Nephron (organoid): ENCODE measurements at regions not wholly inside any gene's neighbourhood (a gene's known extent, or its start where the extent isn't known, plus 50 kb on each side); places are given as distances from the start of the nearest gene placed in this dataset.

Experiments
- H3K27ac Mint-ChIP-seq, 3 experiments: 2 replicates each; pipeline ENCODE4 v1.8.0; 2020; ENCODE audit warnings: mixed read lengths in 3 of 3, mild to moderate bottlenecking in 2 of 3, moderate library complexity in 1 of 3
- H3K27me3 Mint-ChIP-seq: 2 replicates; pipeline ENCODE4 v1.8.0; 2021; ENCODE audit warnings: low read depth, mild to moderate bottlenecking, moderate library complexity, mixed read lengths
- H3K36me3 Mint-ChIP-seq: 2 replicates; pipeline ENCODE4 v1.8.0; 2020; ENCODE audit warnings: low read depth, mixed read lengths
- H3K4me1 Mint-ChIP-seq: 2 replicates; pipeline ENCODE4 v1.8.0; 2020; ENCODE audit warnings: mixed read lengths
- H3K4me3 Mint-ChIP-seq, 3 experiments: 2 replicates each; pipeline ENCODE4 v1.8.0; 2020; ENCODE audit warnings: mild to moderate bottlenecking in 3 of 3, mixed read lengths in 3 of 3, moderate library complexity in 2 of 3
- H3K9me3 Mint-ChIP-seq: 2 replicates; pipeline ENCODE4 v1.8.0; 2020; ENCODE audit warnings: mixed read lengths
- TF ChIP-seq, protein P1 (sequence below), 3 experiments: fragments of 200-600 bp; sonication (generic); IDR thresholded peaks; one replicate each; pipeline ENCODE4 v1.5.0; 2021; ENCODE audit warnings: antibody characterized with exemption in 3 of 3; ENCODE audit not compliant: unreplicated experiment in 3 of 3

DNA sequence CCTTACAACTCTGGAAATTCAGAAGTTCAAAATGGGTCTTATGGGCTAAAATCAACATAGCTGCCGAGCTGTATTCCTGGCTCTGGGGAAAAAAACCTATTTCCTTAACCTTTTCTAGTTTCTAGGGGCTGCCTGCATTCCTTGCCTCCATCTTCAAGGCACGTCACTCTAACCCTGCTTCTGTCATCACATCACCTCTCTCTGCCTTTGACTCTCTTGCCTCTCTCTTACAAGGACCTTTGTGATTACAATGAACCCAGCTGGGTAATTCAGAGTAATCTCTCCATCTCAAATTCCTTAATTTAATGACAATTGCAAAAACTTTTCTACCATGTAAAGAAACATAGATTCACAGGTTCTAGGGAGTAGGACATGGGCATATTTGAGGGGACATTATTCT, 103.1 kb upstream of the SMC2 start:
- H3K4me3 Mint-ChIP-seq, result no peak overlapping the region
- H3K27me3 Mint-ChIP-seq, result no peaks in the 10 kb centered on the region
- no peaks in the 10 kb centered on the region for H3K36me3 Mint-ChIP-seq
- H3K9me3 Mint-ChIP-seq, result peaks cover 4% of the 10 kb centered on the region
- TF ChIP-seq, protein P1, sequence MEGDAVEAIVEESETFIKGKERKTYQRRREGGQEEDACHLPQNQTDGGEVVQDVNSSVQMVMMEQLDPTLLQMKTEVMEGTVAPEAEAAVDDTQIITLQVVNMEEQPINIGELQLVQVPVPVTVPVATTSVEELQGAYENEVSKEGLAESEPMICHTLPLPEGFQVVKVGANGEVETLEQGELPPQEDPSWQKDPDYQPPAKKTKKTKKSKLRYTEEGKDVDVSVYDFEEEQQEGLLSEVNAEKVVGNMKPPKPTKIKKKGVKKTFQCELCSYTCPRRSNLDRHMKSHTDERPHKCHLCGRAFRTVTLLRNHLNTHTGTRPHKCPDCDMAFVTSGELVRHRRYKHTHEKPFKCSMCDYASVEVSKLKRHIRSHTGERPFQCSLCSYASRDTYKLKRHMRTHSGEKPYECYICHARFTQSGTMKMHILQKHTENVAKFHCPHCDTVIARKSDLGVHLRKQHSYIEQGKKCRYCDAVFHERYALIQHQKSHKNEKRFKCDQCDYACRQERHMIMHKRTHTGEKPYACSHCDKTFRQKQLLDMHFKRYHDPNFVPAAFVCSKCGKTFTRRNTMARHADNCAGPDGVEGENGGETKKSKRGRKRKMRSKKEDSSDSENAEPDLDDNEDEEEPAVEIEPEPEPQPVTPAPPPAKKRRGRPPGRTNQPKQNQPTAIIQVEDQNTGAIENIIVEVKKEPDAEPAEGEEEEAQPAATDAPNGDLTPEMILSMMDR (IDR thresholded peaks at IDR 0.05; ENCODE audit: unreplicated experiment in 3 of 3), result no peak
- H3K27ac Mint-ChIP-seq, result no peak overlapping the region
- H3K4me1 Mint-ChIP-seq, result peaks cover 26% of the 10 kb centered on the region

DNA sequence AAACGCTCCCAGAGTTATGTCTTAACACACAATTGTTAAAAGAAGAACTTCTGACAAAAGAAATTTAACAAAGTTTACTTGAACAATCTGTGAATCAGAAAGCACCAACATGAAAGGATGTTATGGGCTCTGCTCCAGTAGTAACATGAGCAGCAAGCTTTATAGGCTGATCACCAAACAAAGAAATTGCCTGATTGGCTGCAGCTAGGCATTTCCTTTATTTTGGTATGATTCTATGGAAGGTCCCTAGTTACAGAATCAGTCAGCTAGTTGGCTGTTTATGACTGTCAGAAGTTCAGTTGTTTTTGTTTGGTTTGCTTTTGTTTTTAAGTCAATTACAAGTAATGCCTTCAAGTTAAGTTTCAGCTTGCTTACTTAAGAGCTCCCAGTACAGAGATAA, 102.4 kb upstream of the SMC2 start:
- H3K36me3 Mint-ChIP-seq, result no peaks in the 10 kb centered on the region
- H3K9me3 Mint-ChIP-seq, result peaks cover 6% of the 10 kb centered on the region
- peaks cover 26% of the 10 kb centered on the region for H3K4me1 Mint-ChIP-seq
- H3K27ac Mint-ChIP-seq, result no peak overlapping the region
- no peak overlapping the region for H3K4me3 Mint-ChIP-seq
- no peaks in the 10 kb centered on the region for H3K27me3 Mint-ChIP-seq
- TF ChIP-seq, protein P1 (IDR thresholded peaks at IDR 0.05; ENCODE audit: unreplicated experiment in 3 of 3), result no peak

- no peaks in the 10 kb centered on the region for H3K27me3 Mint-ChIP-seq
- TF ChIP-seq, protein P1 (IDR thresholded peaks at IDR 0.05; ENCODE audit: unreplicated experiment in 3 of 3), result no peak
- peaks cover 7% of the 10 kb centered on the region for H3K9me3 Mint-ChIP-seq
- H3K36me3 Mint-ChIP-seq, result no peaks in the 10 kb centered on the region
- H3K27ac Mint-ChIP-seq, result no peak overlapping the region
- H3K4me3 Mint-ChIP-seq, result no peak overlapping the region
- peaks cover 26% of the 10 kb centered on the region for H3K4me1 Mint-ChIP-seq
Measured at GRCh38 chr9:103992938-103993579, 101.0 kb upstream of the SMC2 start.

DNA sequence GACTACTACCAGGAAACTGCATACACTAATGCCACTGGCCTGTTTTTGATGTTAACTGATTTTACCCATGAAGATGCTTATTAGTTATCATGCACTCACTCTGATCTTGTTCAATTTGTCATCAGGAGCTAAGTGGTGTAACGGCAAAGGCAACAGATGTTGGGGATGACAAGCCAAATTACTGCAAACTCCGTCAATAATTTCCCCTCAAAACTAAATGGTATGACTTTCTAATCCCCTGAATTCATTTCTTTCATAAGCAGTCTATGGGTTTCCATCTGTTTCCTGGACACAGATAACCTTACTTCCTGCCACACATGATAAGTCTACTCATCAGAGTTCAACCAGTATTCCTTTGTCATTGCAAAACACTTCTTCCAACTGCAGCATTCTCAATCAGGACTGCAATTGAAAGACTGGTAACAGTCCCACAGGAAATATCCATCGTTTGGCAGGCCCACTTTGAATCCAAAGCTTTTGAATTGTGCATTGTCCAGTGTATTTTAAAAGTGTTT, 96.2 kb upstream of the SMC2 start:
- no peaks in the 10 kb centered on the region for H3K27me3 Mint-ChIP-seq
- H3K9me3 Mint-ChIP-seq, result peaks cover 7% of the 10 kb centered on the region
- H3K36me3 Mint-ChIP-seq, result no peaks in the 10 kb centered on the region
- H3K4me1 Mint-ChIP-seq, result no peaks in the 10 kb centered on the region
- TF ChIP-seq, protein P1 (IDR thresholded peaks at IDR 0.05; ENCODE audit: unreplicated experiment in 3 of 3), result no peak
- H3K4me3 Mint-ChIP-seq, result no peak overlapping the region
- no peak overlapping the region for H3K27ac Mint-ChIP-seq

GRCh38 chr9:103999375-104000062, 94.6 kb upstream of the SMC2 start:
- H3K27me3 Mint-ChIP-seq, result no peaks in the 10 kb centered on the region
- TF ChIP-seq, protein P1 (IDR thresholded peaks at IDR 0.05; ENCODE audit: unreplicated experiment in 3 of 3), result no peak
- no peak overlapping the region for H3K4me3 Mint-ChIP-seq
- no peak overlapping the region for H3K27ac Mint-ChIP-seq
- no peaks in the 10 kb centered on the region for H3K36me3 Mint-ChIP-seq
- H3K4me1 Mint-ChIP-seq, result no peaks in the 10 kb centered on the region
- H3K9me3 Mint-ChIP-seq, result peaks cover 3% of the 10 kb centered on the region
